ENCODE measurements at regions not wholly inside any gene's neighbourhood (a gene's known extent, or its start where the extent isn't known, plus 50 kb on each side); places are given as distances from the start of the nearest gene placed in this dataset.

DNA sequence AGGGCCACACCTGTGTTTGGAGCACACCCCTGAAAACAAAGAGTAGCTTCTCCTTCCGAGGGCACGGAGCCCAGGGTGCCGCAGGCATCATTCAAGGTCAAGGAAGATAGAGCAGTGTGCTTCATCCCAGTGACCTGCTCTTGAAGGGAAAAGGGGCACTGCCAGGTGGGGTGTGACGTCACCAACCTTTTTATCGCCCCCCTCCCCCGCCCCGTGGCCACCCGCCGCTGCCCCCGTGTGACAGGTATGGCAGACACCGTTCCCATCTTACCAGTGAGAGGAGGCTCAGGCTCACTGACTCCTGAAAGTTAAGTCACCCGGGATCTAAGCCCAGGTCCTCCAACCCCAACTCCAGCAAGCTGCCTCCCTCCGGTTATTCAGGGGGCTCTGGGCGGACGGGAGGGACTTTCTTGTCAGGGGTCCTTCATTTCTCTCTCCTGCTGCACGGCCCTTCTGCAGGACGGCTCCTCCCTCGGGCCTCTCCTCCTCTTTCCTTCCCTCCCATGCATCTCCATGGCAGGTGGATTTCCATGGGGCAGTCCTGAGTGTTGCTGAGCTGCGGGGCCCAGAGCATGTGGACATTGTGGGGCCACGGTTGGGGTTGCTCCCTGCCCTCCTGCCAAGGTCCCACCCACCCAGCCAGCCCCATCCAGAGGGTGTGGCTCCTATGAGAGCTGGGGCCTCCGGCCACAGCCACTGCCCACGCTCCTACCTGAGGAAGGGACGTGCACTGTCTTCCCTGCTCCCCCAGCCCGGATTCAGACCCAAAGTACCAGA lies 114.1 kb upstream of the HDAC4 start:
- Histone ChIP-seq H3K27me3 (ENCODE audit: control insufficient read depth in 4 of 4, insufficient read depth in 4 of 4, low read length in 3 of 4) (no peaks in the 10 kb centered on the region), H3K36me3 (ENCODE audit: control insufficient read depth in 4 of 4, insufficient read depth in 3 of 4, low read depth in 1 of 4, low read length in 3 of 4) (no peaks in the 10 kb centered on the region), H3K9ac (ENCODE audit: low read depth in 1 of 2, low read length in 2 of 2) (no peak overlapping the region), H3K9me3 (ENCODE audit: control insufficient read depth in 4 of 4, low read length in 3 of 4) (no peaks in the 10 kb centered on the region), H3K4me3 (ENCODE audit: low read depth in 1 of 3, low read length in 3 of 3) (no peak overlapping the region), H3K4me1 (ENCODE audit: control insufficient read depth in 4 of 4, insufficient read depth in 4 of 4, low read length in 3 of 4) (no peaks in the 10 kb centered on the region), H3K27ac (ENCODE audit: low read depth in 1 of 2, low read length in 2 of 2) (no peak overlapping the region)
- WGBS: 60% methylated on average over 24 of the region's 24 CpGs
- no peak for DNase-seq (ENCODE audit: low spot score)
- TF ChIP-seq, protein P1, sequence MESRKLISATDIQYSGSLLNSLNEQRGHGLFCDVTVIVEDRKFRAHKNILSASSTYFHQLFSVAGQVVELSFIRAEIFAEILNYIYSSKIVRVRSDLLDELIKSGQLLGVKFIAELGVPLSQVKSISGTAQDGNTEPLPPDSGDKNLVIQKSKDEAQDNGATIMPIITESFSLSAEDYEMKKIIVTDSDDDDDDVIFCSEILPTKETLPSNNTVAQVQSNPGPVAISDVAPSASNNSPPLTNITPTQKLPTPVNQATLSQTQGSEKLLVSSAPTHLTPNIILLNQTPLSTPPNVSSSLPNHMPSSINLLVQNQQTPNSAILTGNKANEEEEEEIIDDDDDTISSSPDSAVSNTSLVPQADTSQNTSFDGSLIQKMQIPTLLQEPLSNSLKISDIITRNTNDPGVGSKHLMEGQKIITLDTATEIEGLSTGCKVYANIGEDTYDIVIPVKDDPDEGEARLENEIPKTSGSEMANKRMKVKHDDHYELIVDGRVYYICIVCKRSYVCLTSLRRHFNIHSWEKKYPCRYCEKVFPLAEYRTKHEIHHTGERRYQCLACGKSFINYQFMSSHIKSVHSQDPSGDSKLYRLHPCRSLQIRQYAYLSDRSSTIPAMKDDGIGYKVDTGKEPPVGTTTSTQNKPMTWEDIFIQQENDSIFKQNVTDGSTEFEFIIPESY (IDR thresholded peaks at IDR 0.05): no peak
- no peak for TF ChIP-seq NR2F2 (IDR thresholded peaks at IDR 0.05)
- TF ChIP-seq YY1 (IDR thresholded peaks at IDR 0.05): no peak
- no peak for TF ChIP-seq FOXA2 (IDR thresholded peaks at IDR 0.05)
- no peak for TF ChIP-seq FOXA1 (IDR thresholded peaks at IDR 0.05)
- TF ChIP-seq GABPA (IDR thresholded peaks at IDR 0.05 in 1 of 2, conservative IDR thresholded peaks at IDR 0.05 in 1 of 2): no peak
- TF ChIP-seq, protein P2, sequence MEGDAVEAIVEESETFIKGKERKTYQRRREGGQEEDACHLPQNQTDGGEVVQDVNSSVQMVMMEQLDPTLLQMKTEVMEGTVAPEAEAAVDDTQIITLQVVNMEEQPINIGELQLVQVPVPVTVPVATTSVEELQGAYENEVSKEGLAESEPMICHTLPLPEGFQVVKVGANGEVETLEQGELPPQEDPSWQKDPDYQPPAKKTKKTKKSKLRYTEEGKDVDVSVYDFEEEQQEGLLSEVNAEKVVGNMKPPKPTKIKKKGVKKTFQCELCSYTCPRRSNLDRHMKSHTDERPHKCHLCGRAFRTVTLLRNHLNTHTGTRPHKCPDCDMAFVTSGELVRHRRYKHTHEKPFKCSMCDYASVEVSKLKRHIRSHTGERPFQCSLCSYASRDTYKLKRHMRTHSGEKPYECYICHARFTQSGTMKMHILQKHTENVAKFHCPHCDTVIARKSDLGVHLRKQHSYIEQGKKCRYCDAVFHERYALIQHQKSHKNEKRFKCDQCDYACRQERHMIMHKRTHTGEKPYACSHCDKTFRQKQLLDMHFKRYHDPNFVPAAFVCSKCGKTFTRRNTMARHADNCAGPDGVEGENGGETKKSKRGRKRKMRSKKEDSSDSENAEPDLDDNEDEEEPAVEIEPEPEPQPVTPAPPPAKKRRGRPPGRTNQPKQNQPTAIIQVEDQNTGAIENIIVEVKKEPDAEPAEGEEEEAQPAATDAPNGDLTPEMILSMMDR (IDR thresholded peaks at IDR 0.05; ENCODE audit: low read depth, low read length, missing input control): no peak
- no peak for TF ChIP-seq HNF4G (IDR thresholded peaks at IDR 0.05)
- TF ChIP-seq, protein P3, sequence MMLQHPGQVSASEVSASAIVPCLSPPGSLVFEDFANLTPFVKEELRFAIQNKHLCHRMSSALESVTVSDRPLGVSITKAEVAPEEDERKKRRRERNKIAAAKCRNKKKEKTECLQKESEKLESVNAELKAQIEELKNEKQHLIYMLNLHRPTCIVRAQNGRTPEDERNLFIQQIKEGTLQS (IDR thresholded peaks at IDR 0.05): no peak
- TF ChIP-seq, protein P4, sequence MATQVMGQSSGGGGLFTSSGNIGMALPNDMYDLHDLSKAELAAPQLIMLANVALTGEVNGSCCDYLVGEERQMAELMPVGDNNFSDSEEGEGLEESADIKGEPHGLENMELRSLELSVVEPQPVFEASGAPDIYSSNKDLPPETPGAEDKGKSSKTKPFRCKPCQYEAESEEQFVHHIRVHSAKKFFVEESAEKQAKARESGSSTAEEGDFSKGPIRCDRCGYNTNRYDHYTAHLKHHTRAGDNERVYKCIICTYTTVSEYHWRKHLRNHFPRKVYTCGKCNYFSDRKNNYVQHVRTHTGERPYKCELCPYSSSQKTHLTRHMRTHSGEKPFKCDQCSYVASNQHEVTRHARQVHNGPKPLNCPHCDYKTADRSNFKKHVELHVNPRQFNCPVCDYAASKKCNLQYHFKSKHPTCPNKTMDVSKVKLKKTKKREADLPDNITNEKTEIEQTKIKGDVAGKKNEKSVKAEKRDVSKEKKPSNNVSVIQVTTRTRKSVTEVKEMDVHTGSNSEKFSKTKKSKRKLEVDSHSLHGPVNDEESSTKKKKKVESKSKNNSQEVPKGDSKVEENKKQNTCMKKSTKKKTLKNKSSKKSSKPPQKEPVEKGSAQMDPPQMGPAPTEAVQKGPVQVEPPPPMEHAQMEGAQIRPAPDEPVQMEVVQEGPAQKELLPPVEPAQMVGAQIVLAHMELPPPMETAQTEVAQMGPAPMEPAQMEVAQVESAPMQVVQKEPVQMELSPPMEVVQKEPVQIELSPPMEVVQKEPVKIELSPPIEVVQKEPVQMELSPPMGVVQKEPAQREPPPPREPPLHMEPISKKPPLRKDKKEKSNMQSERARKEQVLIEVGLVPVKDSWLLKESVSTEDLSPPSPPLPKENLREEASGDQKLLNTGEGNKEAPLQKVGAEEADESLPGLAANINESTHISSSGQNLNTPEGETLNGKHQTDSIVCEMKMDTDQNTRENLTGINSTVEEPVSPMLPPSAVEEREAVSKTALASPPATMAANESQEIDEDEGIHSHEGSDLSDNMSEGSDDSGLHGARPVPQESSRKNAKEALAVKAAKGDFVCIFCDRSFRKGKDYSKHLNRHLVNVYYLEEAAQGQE (IDR thresholded peaks at IDR 0.05): no peak
- no peak for TF ChIP-seq EGR1 (IDR thresholded peaks at IDR 0.05; ENCODE audit: low read depth in 2 of 2)
- TF ChIP-seq RXRA (IDR thresholded peaks at IDR 0.05): no peak
- no peak for TF ChIP-seq JUND (IDR thresholded peaks at IDR 0.05)
- TF ChIP-seq, protein P5, sequence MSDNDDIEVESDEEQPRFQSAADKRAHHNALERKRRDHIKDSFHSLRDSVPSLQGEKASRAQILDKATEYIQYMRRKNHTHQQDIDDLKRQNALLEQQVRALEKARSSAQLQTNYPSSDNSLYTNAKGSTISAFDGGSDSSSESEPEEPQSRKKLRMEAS (IDR thresholded peaks at IDR 0.05): no peak
- no peak for TF ChIP-seq SP1 (IDR thresholded peaks at IDR 0.05)
- no peak for TF ChIP-seq TAF1 (conservative IDR thresholded peaks at IDR 0.05)
- no peak for TF ChIP-seq RAD21 (IDR thresholded peaks at IDR 0.05)

Measured in liver (tissue), 8 donors.